A172 (cell line): ENCODE measurements at regions not wholly inside any gene's neighbourhood (a gene's known extent, or its start where the extent isn't known, plus 50 kb on each side); places are given as distances from the start of the nearest gene placed in this dataset.
"Not testable (repeated sequence)": the region's sequence is repeated elsewhere in the genome, so short reads cannot be mapped to it uniquely, and the experiment has no call there.

Source experiments
- DNase-seq: peaks from one replicate; pipeline ENCODE4 v3.0.0-alpha.2; 2015; ENCODE audit warnings: low spot score

DNA sequence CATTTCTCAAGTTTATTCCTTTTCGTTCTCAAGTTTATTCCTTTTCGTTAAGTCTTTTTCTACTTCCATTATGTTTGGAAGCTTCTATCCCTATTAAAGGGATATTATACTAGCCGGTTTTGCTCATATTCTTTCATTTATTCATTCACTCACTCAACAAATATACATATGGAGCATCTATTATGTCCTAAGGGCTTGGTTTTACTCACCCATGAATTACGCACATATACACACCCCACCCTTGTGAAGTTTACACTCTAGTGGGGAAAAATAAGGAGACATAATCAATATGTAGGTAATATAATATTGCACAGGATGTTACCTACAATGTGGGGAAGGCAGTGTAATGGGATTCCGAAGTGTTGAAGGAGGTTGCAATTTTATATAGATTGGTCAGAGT is 90.5 kb downstream of the ACTL7B start:
- DNase-seq, result no peak

- no peak for DNase-seq
Observed at GRCh38 chr9:108762348-108763055, 93.3 kb downstream of the ACTL7B start.

GRCh38 chr9:108761655-108762347 is 94.0 kb downstream of the ACTL7B start:
- peak; percentile 80 for DNase-seq

- no peak for DNase-seq
Observed at GRCh38 chr9:108760841-108761240, 94.9 kb downstream of the ACTL7B start.

DNA sequence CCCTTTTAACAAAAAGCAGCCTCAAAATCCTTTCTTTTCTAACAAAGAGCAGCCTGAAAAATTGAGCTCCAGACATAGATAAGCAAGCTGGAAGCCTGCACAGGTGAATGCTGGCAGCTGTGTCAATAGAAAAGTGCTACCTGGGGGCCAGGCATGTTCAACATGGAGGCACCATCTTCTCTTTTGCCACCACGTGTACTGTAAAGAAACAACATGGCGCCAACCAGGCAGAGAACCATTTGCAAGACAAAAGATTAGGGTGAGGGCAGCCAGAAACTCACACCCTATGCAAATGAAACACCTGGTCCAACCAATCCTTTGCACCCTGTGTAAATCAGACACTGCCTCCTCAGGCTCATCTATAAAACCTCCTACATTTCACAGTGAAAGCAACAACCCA is 96.0 kb downstream of the ACTL7B start:
- no peak for DNase-seq

DNA sequence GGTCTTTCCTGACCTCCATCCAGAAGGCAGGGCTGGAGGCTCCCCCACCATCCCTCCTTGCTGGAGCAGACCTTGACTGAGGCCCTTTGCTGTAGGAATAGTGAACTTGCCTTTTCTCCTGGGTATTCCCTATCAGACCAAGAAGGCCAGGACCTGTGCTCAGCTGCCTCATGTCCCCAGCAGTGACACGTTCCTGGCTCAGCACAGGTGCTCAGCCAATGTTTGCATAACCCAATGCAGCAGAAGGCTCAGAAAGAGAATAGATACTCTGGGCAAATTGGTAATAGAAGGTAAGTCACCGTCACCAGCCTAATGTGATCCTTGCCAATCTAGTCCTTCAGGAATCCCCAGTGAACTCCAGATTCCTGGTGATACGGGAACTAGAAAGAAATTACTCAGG is 96.4 kb downstream of the ACTL7B start:
- no peak for DNase-seq

- no peak for DNase-seq
Observed at GRCh38 chr9:108756746-108757490, 98.9 kb downstream of the ACTL7B start.

GRCh38 chr9:108755979-108756378 is 99.8 kb downstream of the ACTL7B start:
- DNase-seq, result no peak

GRCh38 chr9:108751369-108751768 is 104.4 kb downstream of the ACTL7B start:
- no peak for DNase-seq

- DNase-seq, result no peak
Observed at GRCh38 chr9:108750661-108751215, 105.0 kb downstream of the ACTL7B start.

DNA sequence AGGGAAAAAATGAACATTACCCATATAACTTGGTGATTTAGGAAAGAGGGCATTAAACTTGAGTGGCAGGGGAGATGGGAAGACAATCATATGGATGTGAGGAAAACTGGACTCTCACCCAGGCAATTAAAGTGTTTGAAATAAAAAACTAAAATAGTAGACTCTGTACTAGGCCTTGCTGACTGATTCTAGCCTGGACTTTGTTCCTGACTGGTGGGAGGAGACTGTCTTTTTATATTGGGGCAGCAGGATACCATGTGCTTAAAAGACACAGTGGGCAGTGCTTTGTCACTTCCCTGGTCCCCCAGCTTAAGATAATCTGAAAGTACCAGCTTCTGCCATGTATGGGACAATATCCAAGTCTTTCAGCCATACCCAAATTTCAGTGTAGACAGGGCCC is 107.0 kb downstream of the ACTL7B start:
- DNase-seq, result no peak

GRCh38 chr9:108746864-108747263 is 108.9 kb downstream of the ACTL7B start:
- no peak for DNase-seq

DNA sequence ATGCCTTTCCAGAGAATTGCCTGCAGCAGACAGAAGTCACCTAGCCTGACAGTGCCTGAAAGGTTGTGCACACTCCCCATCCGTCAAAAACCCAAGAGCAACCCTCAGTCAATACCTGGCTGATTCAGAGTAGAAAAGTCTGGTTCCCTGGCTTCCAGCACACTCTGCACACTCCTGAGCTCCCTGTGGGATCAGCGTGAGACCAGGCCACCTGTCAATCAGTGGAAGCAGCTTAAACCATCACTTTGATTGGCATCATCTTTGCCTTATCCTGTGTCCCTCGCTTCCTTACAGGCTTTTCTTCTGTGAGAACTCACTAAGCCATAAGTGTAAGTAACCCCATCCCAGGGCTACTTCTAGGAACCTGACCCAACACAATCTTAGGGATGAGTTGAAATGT is 109.8 kb downstream of the ACTL7B start:
- DNase-seq, result no peak

GRCh38 chr9:108744641-108745040 is 111.1 kb downstream of the ACTL7B start:
- no peak for DNase-seq

DNA sequence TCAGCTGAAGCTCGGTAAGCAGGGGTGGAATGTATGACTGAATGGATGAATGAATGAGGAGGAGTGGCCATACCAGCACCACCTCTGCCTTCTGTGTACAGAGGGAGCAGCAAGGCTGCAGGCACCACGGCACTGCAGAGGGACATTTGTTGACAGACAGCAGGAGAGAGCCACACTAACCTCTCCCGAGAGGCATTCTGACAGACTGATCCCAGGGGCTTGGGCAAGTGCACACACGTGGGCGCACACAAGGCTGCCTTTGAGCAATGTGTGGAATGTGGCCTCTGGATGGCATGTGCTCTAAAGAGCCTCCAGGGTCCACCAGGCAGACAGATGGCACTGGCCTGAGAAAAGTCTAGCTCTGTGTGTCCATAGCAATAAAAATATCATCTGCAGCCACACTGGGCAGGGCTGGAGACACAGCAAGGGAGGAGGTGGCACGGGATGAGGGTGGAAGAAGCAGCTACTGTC is 111.8 kb downstream of the ACTL7B start:
- peak; percentile 8 for DNase-seq

DNA sequence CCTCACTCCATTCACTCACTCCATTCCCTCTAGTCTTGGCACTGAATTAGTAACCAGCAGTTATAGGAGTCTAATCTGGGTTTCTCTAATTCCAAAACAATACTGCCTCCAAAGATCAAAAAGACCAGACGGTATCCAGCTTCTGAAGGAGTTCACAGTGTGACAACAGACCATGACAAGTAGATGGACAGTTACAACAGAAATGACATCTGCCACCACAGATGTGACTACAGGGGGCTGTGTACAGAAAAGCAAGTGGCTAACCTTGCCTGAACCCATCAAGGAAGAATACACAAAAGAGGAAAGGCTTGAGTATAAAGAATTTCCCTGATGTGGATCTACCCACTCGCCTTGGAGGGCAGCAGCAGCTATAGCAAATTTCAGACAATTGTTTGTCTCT is 112.4 kb downstream of the ACTL7B start:
- DNase-seq, result no peak

- DNase-seq, result no peak
Observed at GRCh38 chr9:108742191-108742590, 113.6 kb downstream of the ACTL7B start.

- not testable (repeated sequence) for DNase-seq
Observed at GRCh38 chr9:108731292-108731691, 124.5 kb downstream of the ACTL7B start.

- DNase-seq, result no peak
Observed at GRCh38 chr9:108727580-108728111, 128.1 kb downstream of the ACTL7B start.

DNA sequence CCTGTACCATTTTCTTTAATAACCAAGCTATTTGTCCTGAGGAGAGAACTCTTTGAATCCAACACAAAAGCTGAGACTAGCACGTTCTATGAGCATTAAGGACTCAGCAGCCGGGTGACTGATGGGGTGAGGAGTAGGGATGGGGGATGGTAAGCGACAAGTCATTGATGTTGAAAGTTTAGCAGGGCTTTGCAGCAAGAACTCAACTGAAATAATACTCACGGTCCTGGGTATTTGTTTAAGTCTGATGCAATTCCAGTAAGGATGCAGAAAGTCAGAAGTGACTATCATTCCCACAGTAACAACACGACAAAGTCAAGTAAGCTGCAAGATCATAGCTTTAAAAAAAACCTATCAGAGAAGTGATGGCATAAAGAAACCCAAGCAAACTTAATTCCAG is 131.1 kb downstream of the ACTL7B start:
- DNase-seq, result no peak

- no peak for DNase-seq
Observed at GRCh38 chr9:108724122-108724521, 131.7 kb downstream of the ACTL7B start.

DNA sequence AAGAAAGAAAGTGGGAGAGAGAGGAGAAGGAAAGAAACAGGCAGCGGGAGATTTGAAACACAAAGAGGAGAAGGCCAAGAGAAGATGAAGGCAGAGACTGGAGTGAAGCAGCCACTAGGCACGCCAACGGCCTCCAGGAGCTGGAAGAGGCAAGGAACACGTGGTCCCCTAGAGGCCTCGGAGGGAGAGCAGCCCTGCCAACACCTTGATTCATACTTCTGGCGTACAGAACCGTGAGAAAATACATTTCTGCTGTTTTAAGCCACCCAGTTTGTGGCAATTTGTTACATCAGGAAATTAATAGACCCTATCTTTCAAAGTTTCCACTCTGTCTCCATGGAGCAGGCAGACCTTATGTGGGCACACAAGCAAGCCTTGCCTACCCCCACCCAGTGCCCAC is 133.4 kb downstream of the ACTL7B start:
- DNase-seq, result no peak
